SK-N-SH (cell line): ENCODE measurements at regions not wholly inside any gene's neighbourhood (a gene's known extent, or its start where the extent isn't known, plus 50 kb on each side); places are given as distances from the start of the nearest gene placed in this dataset.

ENCODE experiments used
- CTCF ChIA-PET: fragments of 300-600, 350-600 bp; formaldehyde crosslinking; extraction: SDS; loops from one replicate; lab custom pipeline; 2021; lab: Yijun Ruan, JAX
- POLR2A ChIA-PET: fragments of 350-600 bp; sonication (Branson Sonifier 250); formaldehyde crosslinking; extraction: SDS; loops from one replicate; lab custom pipeline; 2020; ENCODE audit warnings: antibody characterized with exemption, inconsistent platforms; lab: Yijun Ruan, JAX
- DNase-seq: peaks from one replicate; pipeline ENCODE4 v3.0.0; 2012
- H2AFZ ChIP-seq: fragments of 200-600 bp; sonication (generic); 2 replicates; pipeline ENCODE4 v1.8.1; 2016; ENCODE audit warnings: antibody characterized with exemption, mild to moderate bottlenecking, low read depth
- H3F3A ChIP-seq: fragments of 200-600 bp; sonication (generic); replicated peaks from 2 replicates; pipeline ENCODE3; 2016; ENCODE audit warnings: antibody characterized with exemption, mild to moderate bottlenecking; ENCODE audit not compliant: insufficient read depth
- H3K27ac ChIP-seq, 2 experiments: fragments of 200-500 bp in 1 of 2; fragments of 200-600 bp in 1 of 2; sonication (Bioruptor generic) in 1 of 2; sonication (generic), shearing (Covaris generic) in 1 of 2; 2 replicates each; pipeline versions ENCODE4 v1.5.1 to v1.6.1; 2014 to 2016; ENCODE audit warnings: low read depth in 2 of 2, inconsistent platforms in 1 of 2, low read length in 1 of 2, mild to moderate bottlenecking in 1 of 2, mixed read lengths in 1 of 2
- H3K27me3 ChIP-seq: fragments of 200-600 bp; sonication (generic), shearing (Covaris generic); 2 replicates; pipeline ENCODE4 v1.6.1; 2016; ENCODE audit warnings: mixed run types; ENCODE audit not compliant: insufficient read depth
- H3K36me3 ChIP-seq, 2 experiments: fragments of 200-500 bp in 1 of 2; fragments of 200-600 bp in 1 of 2; sonication (Bioruptor generic) in 1 of 2; sonication (generic) in 1 of 2; replicated peaks in 1 of 2; 2 replicates each; pipeline versions ENCODE3 to v1.5.1; 2014 to 2016; ENCODE audit warnings: low read length in 1 of 2, mild to moderate bottlenecking in 1 of 2; ENCODE audit not compliant: insufficient read depth in 2 of 2, control insufficient read depth in 1 of 2
- H3K4me1 ChIP-seq, 2 experiments: fragments of 200-500 bp in 1 of 2; fragments of 200-600 bp in 1 of 2; sonication (Bioruptor generic) in 1 of 2; sonication (generic), shearing (Covaris generic) in 1 of 2; 2 replicates each; pipeline versions ENCODE4 v1.5.1 to v1.6.1; 2014 to 2016; ENCODE audit warnings: low read depth in 1 of 2, low read length in 1 of 2, mixed run types in 1 of 2; ENCODE audit not compliant: insufficient read depth in 2 of 2, control insufficient read depth in 1 of 2
- H3K4me2 ChIP-seq: fragments of 200-600 bp; sonication (generic), shearing (Covaris generic); 2 replicates; pipeline ENCODE4 v1.6.1; 2017; ENCODE audit warnings: mixed run types
- H3K4me3 ChIP-seq, 2 experiments: fragments of 200-500 bp in 1 of 2; fragments of 200-600 bp in 1 of 2; sonication (Bioruptor generic) in 1 of 2; sonication (generic), shearing (Covaris generic) in 1 of 2; 2 replicates each; pipeline versions ENCODE4 v1.5.1 to v1.8.1; 2014 to 2016; ENCODE audit warnings: low read depth in 2 of 2, inconsistent platforms in 1 of 2, low read length in 1 of 2, mild to moderate bottlenecking in 1 of 2, mixed read lengths in 1 of 2, moderate library complexity in 1 of 2
- H3K79me2 ChIP-seq: fragments of 200-600 bp; sonication (generic); 2 replicates; pipeline ENCODE4 v1.8.1; 2017; ENCODE audit warnings: mild to moderate bottlenecking; ENCODE audit not compliant: insufficient read depth
- H3K9ac ChIP-seq: fragments of 200-600 bp; sonication (generic); 2 replicates; pipeline ENCODE4 v1.6.1; 2017; ENCODE audit warnings: mixed run types
- H3K9me2 ChIP-seq: fragments of 200-600 bp; sonication (generic); 2 replicates; pipeline ENCODE4 v1.6.1; 2017; ENCODE audit warnings: mixed run types
- H3K9me3 ChIP-seq: fragments of 200-600 bp; sonication (generic); 2 replicates; pipeline ENCODE4 v1.6.1; 2017; ENCODE audit warnings: mixed run types, mild to moderate bottlenecking, moderate library complexity
- H4K20me1 ChIP-seq: fragments of 200-600 bp; sonication (generic); 2 replicates; pipeline ENCODE4 v1.6.1; 2017; ENCODE audit warnings: mild to moderate bottlenecking, mixed run types; ENCODE audit not compliant: insufficient read depth
- CHD2 ChIP-seq: fragments of 150-350 bp; IDR thresholded peaks from 2 replicates; pipeline ENCODE4 v1.6.1; 2018; ENCODE audit warnings: low read length; ENCODE audit not compliant: partially characterized antibody
- CTCF ChIP-seq: fragments of 200-600 bp; sonication (generic); IDR thresholded peaks from 2 replicates; pipeline ENCODE4 v1.6.1; 2017; ENCODE audit warnings: antibody characterized with exemption, mild to moderate bottlenecking, moderate library complexity
- ELF1 ChIP-seq: IDR thresholded peaks from 2 replicates; pipeline ENCODE4 v1.4.0; 2012
- FOXJ3 ChIP-seq: sonication (generic); formaldehyde crosslinking; IDR thresholded peaks from 2 replicates; pipeline ENCODE4 v1.5.1; 2020; ENCODE audit warnings: mild to moderate bottlenecking, missing genetic modification reagents
- GABPA ChIP-seq: IDR thresholded peaks from 2 replicates; pipeline ENCODE4 v1.4.0; 2012; ENCODE audit warnings: low read depth, mild to moderate bottlenecking
- IRF3 ChIP-seq: fragments of 150-350 bp; IDR thresholded peaks from 2 replicates; pipeline ENCODE4 v1.6.1; 2016; ENCODE audit warnings: mild to moderate bottlenecking, low read depth, low read length
- MXI1 ChIP-seq: IDR thresholded peaks from 2 replicates; pipeline ENCODE4 v1.6.1; 2012; ENCODE audit warnings: mild to moderate bottlenecking, low read depth, low read length, improper control_type of control experiment
- NFIC ChIP-seq: IDR thresholded peaks from 2 replicates; pipeline ENCODE4 v1.4.0; 2012; ENCODE audit warnings: borderline replicate concordance
- POLR2AphosphoS5 ChIP-seq: IDR thresholded peaks from 2 replicates; pipeline ENCODE4 v1.6.1; 2012; ENCODE audit warnings: low read depth, low read length
- RCOR1 ChIP-seq: fragments of 150-350 bp; IDR thresholded peaks from 2 replicates; pipeline ENCODE4 v1.6.1; 2017; ENCODE audit warnings: antibody characterized with exemption, low read length
- REST ChIP-seq: IDR thresholded peaks from 2 replicates; pipeline ENCODE4 v1.6.1; 2012; ENCODE audit warnings: mild to moderate bottlenecking, low read depth, low read length, moderate library complexity
- RXRA ChIP-seq: IDR thresholded peaks from 2 replicates; pipeline ENCODE4 v1.4.0; 2012; ENCODE audit warnings: low read depth, mild to moderate bottlenecking, borderline replicate concordance
- TAF1 ChIP-seq: IDR thresholded peaks from 2 replicates; pipeline ENCODE4 v1.6.1; 2012; ENCODE audit warnings: low read depth, mild to moderate bottlenecking, low read length, moderate library complexity, borderline replicate concordance
- TCF12 ChIP-seq: IDR thresholded peaks from 2 replicates; pipeline ENCODE4 v1.4.0; 2012
- WGBS: methylation state at CpG from one replicate; pipeline ENCODE4 v1.1.6; 2017; ENCODE audit warnings: low lambda C conversion rate; 5-methylcytosine and 5-hydroxymethylcytosine counted together
- TF ChIP-seq, protein P1 (sequence below): IDR thresholded peaks from 2 replicates; pipeline ENCODE4; 2012
- TF ChIP-seq, protein P2 (sequence below): IDR thresholded peaks from 2 replicates; pipeline ENCODE4 v1.4.0; 2012; ENCODE audit warnings: low read depth, borderline replicate concordance

DNA sequence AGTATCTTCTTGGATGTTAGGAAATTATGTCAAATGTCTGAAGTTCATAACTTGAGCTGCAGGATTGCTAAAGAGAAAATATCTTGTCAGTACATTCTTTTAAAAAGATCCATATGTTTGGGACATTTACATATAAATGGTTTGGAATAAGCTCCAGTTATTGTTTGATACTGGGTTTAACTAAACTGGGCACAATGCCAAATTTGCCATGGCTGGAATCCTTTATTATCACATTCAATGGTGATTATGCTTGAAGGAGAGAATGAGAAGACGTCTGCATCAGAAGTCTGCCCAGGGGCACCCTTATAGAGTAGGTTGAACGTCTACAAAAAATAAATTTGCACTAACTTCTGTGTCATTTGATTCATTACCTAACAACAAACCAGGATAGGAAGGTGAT is 652.5 kb downstream of the AMY1C start:
- Histone ChIP-seq H3K4me1 (no peaks in the 10 kb centered on the region), H3K4me2 (no peak overlapping the region), H3F3A (no peaks in the 10 kb centered on the region), H3K9me3 (no peaks in the 10 kb centered on the region), H3K36me3 (no peaks in the 10 kb centered on the region), H4K20me1 (no peaks in the 10 kb centered on the region), H3K79me2 (no peaks in the 10 kb centered on the region), H3K4me3 (no peak overlapping the region), H3K9me2 (no peaks in the 10 kb centered on the region), H2AFZ (no peak overlapping the region), H3K9ac (no peak overlapping the region), H3K27me3 (no peaks in the 10 kb centered on the region), H3K27ac (no peak overlapping the region)
- ChIA-PET CTCF (interaction anchor here (0.6 to 1.1 kb wide), 2 partner anchors 20 to 329 kb away, joined by 3 read pairs; no protein-coding TSS in a partner anchor), POLR2A (no interaction called here)
- TF ChIP-seq MXI1 (no peak), NFIC (no peak), REST (no peak), TCF12 (no peak)
- no peak for DNase-seq
- 16% methylated on average over 2 of the region's 2 CpGs for WGBS

DNA sequence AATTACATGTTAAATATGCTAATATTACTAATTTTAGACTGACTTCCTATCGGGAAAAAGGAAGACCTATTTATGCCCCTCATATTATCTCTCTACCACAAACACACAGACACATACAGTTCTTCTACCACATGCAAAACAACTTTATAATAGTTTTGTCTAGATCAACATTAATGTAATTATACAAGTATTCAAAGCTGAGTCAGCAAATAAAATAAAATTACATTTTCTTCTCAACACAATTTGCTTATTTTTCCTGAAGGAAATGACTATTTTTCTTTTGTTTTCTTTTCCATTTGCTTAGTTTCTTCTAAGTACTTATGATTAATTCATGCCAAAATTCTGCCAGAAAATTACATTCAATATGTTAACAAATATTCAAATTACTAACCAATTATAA is 654.2 kb downstream of the AMY1C start:
- TF ChIP-seq, protein P1, sequence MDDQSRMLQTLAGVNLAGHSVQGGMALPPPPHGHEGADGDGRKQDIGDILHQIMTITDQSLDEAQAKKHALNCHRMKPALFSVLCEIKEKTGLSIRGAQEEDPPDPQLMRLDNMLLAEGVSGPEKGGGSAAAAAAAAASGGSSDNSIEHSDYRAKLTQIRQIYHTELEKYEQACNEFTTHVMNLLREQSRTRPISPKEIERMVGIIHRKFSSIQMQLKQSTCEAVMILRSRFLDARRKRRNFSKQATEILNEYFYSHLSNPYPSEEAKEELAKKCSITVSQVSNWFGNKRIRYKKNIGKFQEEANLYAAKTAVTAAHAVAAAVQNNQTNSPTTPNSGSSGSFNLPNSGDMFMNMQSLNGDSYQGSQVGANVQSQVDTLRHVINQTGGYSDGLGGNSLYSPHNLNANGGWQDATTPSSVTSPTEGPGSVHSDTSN, result no peak
- no peak for TF ChIP-seq POLR2AphosphoS5
- TF ChIP-seq FOXJ3 (CRISPR knock-in tag), result no peak
- no peak for TF ChIP-seq GABPA
- TF ChIP-seq ELF1, result no peak
- no peak for TF ChIP-seq RCOR1
- no peak for TF ChIP-seq CTCF
- no peak for TF ChIP-seq CHD2
- no peak for TF ChIP-seq TAF1
- TF ChIP-seq RXRA, result no peak
- no peak for TF ChIP-seq TCF12
- TF ChIP-seq, protein P2, sequence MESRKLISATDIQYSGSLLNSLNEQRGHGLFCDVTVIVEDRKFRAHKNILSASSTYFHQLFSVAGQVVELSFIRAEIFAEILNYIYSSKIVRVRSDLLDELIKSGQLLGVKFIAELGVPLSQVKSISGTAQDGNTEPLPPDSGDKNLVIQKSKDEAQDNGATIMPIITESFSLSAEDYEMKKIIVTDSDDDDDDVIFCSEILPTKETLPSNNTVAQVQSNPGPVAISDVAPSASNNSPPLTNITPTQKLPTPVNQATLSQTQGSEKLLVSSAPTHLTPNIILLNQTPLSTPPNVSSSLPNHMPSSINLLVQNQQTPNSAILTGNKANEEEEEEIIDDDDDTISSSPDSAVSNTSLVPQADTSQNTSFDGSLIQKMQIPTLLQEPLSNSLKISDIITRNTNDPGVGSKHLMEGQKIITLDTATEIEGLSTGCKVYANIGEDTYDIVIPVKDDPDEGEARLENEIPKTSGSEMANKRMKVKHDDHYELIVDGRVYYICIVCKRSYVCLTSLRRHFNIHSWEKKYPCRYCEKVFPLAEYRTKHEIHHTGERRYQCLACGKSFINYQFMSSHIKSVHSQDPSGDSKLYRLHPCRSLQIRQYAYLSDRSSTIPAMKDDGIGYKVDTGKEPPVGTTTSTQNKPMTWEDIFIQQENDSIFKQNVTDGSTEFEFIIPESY, result no peak
- TF ChIP-seq IRF3, result no peak
- Histone ChIP-seq H3K9me3 (no peaks in the 10 kb centered on the region), H3K9me2 (no peaks in the 10 kb centered on the region), H3F3A (no peaks in the 10 kb centered on the region), H4K20me1 (no peaks in the 10 kb centered on the region), H3K4me3 (no peak overlapping the region), H3K27ac (no peak overlapping the region), H3K79me2 (no peaks in the 10 kb centered on the region), H3K4me2 (no peak overlapping the region), H3K36me3 (no peaks in the 10 kb centered on the region), H3K9ac (no peak overlapping the region), H3K27me3 (no peaks in the 10 kb centered on the region), H2AFZ (no peak overlapping the region), H3K4me1 (no peaks in the 10 kb centered on the region)
- ChIA-PET POLR2A (no interaction called here), CTCF (no interaction called here)
- DNase-seq, result no peak
- 58% methylated on average over 1 of the region's 1 CpG for WGBS
